M059J (cell line): ENCODE measurements at regions not wholly inside any gene's neighbourhood (a gene's known extent, or its start where the extent isn't known, plus 50 kb on each side); places are given as distances from the start of the nearest gene placed in this dataset.
"Not testable (repeated sequence)": the region's sequence is repeated elsewhere in the genome, so short reads cannot be mapped to it uniquely, and the experiment has no call there.

ENCODE experiments used
- DNase-seq: peaks from one replicate; pipeline ENCODE4 v3.0.0-alpha.2; 2012; ENCODE audit warnings: low read depth

DNA sequence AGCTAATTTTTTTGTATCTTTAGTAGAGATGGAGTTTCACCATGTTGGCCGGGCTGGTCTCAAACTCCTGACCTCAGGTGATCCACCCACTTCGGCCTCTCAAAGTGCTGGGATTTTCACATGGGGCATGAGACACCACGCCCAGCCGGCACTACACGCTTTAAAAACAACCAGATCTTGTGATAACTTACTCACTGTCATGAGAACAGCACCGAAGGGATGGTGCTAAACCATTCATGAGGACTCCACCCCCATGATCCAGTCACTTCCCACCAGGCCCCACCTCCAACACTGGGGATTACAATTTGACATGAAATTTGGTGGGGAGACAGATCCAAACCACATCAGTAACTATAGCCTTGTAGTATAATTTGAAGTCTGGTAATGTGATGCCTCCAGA, 67.4 kb upstream of the ZNF169 start:
- DNase-seq = not testable (repeated sequence)

DNA sequence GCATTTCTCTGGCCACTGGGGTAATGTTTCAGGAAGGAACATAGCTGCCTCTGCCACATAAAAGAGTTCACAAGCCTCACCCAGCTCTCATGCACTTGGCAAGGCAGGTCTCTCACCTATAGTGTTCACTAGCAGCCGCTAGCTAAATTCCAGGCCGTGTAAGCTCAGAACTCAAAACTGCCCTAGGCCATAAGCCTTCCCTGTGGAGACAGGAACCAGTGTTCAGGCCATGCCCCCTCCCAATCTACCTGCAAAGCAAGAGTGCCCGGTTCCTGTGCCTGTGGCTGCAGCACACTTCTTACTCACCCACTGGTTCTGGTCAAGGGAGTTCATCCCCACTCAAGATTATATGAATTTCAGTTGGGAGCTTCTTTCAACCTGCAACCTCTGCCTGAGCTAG, 60.7 kb upstream of the ZNF169 start:
- DNase-seq = no peak

DNA sequence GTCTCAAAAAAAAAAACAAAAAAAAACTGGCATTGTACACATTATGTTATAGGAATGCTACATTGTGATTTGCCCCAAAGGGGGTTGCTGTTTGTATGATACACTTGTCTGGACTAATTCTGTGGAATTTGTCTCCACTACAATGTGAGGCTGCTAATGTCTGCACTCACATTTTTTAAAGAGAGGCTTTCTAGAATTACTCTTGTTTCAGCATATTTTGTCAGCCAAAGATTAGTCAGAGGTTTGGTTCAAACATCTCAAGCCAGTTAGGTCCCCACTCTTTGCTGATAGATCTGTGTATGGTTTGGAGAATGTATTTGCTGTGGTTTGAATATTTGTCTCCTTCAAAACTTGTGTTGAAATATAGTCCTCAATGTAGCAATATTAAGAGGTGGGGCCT, 59.3 kb upstream of the ZNF169 start:
- DNase-seq = no peak

DNA sequence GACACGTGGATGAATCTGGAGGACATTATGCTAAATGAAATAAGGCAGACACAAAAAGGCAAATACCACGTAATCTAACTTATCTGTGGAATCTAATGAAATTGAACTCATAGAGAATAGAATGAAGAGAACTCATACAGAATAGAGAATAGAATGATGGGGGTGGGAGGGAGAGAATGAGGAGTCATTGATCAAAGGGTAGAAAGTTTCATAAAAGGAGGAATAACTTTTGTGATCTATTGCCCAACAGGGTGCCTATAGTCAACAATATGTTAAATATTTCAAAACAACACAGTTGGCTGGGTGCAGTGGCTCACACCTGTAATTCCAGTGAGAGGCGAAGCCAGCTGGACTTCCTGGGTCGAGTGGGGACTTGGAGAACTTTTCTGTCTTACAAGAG, 54.9 kb upstream of the ZNF169 start:
- no peak for DNase-seq

DNA sequence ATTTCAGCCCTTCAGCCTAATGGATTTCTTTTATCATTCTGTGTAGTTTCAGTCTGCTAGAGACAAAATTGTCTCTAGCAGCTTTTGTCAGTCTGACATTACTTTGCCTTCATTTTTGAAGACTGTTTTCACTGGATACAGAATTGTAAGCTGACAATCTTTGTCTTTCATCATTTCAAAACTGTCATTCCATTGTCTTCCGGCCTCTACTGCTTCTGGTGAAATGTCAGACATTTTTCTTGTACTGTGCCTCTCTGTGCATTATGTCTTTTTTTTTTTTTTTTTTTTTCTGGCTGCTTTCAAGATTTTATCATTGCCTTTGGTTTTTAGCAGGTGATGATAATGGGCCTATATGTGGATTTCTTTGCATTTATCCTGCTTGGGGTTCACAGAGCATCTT, 51.3 kb upstream of the ZNF169 start:
- DNase-seq = no peak
